WI38 (cell line): ENCODE measurements at regions not wholly inside any gene's neighbourhood (a gene's known extent, or its start where the extent isn't known, plus 50 kb on each side); places are given as distances from the start of the nearest gene placed in this dataset.
"Not testable (repeated sequence)": the region's sequence is repeated elsewhere in the genome, so short reads cannot be mapped to it uniquely, and the experiment has no call there.

Experiments used
- H3K4me3 ChIP-seq: 2 replicates; pipeline ENCODE4 v1.5.1; 2011; ENCODE audit warnings: low read depth, mild to moderate bottlenecking, control low read depth, low read length
- CTCF ChIP-seq: IDR thresholded peaks from 2 replicates; pipeline ENCODE4 v1.5.1; 2012; ENCODE audit warnings: low read depth, mild to moderate bottlenecking, control low read depth, low read length

DNA sequence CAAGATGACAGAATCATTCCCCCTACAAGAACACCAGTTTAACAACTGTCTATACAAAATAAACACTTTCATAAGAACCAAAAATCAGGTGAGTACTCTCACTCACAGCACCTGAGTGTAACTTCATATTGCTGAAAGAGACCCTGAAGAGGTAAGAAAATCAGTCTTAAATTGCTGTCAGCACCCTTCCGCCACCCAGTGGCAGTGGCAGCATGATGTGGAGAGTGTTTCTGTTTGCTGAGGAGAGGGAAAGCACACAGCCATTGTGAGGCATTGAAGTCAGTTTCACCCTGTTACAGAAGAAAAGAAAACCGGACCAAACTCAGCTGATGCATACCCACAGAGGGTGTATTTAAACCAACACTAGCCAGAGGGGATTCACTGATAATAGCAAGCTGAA lies 1240.8 kb upstream of the CRIM1 start:
- H3K4me3 ChIP-seq, result no peak overlapping the region
- TF ChIP-seq CTCF, result no peak

DNA sequence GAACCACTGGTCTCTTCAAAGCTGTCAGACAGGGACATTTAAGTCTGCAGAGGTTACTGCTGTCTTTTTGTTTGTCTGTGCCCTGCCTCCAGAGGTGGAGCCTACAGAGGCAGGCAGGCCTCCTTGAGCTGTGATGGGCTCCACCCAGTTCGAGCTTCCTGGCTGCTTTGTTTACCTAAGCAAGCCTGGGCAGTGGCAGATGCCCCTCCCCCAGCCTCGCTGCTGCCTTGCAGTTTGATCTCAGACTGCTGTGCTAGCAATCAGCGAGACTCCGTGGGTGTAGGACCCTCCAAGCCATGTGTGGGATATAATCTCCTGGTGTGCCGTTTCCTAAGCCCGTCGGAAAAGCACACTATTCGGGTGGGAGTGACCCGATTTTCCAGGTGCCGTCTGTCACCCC lies 1243.2 kb upstream of the CRIM1 start:
- H3K4me3 ChIP-seq, result not testable (repeated sequence)

- no peak for TF ChIP-seq CTCF
- no peak overlapping the region for H3K4me3 ChIP-seq
Measured at GRCh38 chr2:35104309-35104708, 1251.3 kb upstream of the CRIM1 start.

GRCh38 chr2:35099342-35099741 lies 1256.2 kb upstream of the CRIM1 start:
- no peak for TF ChIP-seq CTCF
- H3K4me3 ChIP-seq, result no peak overlapping the region

DNA sequence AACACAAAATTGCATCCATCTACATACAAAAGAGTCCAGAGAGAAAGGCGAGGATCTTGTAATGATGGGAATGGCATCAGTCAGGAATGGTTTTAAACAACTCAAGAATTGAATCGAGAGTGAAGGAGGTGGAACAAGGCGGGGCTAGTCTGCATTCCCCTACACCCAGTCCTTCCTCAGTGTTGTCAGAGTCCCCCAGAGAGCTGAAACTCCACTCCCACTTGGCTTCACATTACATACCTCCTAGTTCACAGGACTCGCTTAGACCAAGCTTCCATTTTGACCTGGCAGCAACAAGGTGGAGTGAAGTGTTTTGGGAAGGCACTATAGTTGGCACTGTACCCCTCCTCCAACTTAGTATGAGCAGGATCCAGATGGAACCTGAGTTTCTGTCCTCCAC lies 1273.5 kb upstream of the CRIM1 start:
- no peak overlapping the region for H3K4me3 ChIP-seq
- no peak for TF ChIP-seq CTCF

- TF ChIP-seq CTCF, result no peak
Measured at GRCh38 chr2:35081622-35082015, 1274.0 kb upstream of the CRIM1 start.

DNA sequence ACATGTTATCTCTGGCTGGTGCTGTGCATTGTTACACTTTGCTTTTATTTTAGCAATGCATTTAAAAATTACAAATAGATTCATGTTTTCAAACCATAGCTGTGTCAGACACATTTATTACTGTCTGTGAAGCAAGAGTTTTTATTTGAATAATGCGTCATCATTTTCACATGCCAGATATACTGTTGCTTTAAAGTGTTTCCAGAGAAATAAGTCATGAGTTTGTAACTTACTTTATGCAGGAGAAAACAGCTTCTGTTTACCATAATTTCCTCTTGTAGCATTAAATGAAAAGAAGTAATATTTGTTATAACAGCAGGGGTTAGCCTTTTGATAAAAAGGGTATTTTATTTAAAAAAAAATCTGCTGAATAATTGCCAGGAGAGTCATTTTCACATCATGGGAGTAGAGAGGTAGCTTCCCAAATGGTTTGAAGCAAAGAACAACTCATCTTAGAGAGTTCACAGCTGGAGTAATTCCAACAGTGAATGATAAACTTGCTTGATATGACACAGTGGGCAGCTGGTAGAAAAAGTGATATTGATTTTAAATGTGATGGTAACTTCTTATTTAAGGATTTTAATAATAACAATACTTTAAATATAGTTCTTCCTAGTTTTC lies 1274.5 kb upstream of the CRIM1 start:
- H3K4me3 ChIP-seq, result no peak overlapping the region
- no peak for TF ChIP-seq CTCF

More at GRCh38 chr2:35081622-35082015, 1274.0 kb upstream of the CRIM1 start:
- no peak overlapping the region for H3K4me3 ChIP-seq
